H1 (cell line): ENCODE measurements at regions not wholly inside any gene's neighbourhood (a gene's known extent, or its start where the extent isn't known, plus 50 kb on each side); places are given as distances from the start of the nearest gene placed in this dataset.
"Not testable (repeated sequence)": the region's sequence is repeated elsewhere in the genome, so short reads cannot be mapped to it uniquely, and the experiment has no call there.

Experiments used
- CTCF ChIA-PET: fragments of 300-600 bp; sonication (Branson Sonifier 250); formaldehyde crosslinking; loops from one replicate; lab custom pipeline; 2021; ENCODE audit not compliant: partially characterized antibody; lab: Charles Lee
- POLR2A ChIA-PET: fragments of 300-600 bp; sonication (Branson Sonifier 250); formaldehyde crosslinking; loops from one replicate; lab custom pipeline; 2021; ENCODE audit warnings: inconsistent platforms; ENCODE audit not compliant: partially characterized antibody; lab: Charles Lee
- DNase-seq, 2 experiments: peaks; one replicate each; pipeline versions ENCODE4 v3.0.0 to v3.0.0-alpha.2; 2010 to 2022; ENCODE audit warnings: low spot score in 2 of 2, low read depth in 1 of 2, mixed read lengths in 1 of 2
- FAIRE-seq: peaks from 2 replicates; lab custom pipeline; 2011; peaks lifted over from hg19 to GRCh38; lab: Jason Lieb, UNC
- H2AFZ ChIP-seq: 2 replicates; pipeline ENCODE4 v1.8.1; 2012; ENCODE audit warnings: low read length, inconsistent platforms
- H2AK5ac ChIP-seq: 2 replicates; pipeline ENCODE4 v1.6.1; 2013; ENCODE audit warnings: low read depth, low read length
- H2BK120ac ChIP-seq: replicated peaks from 2 replicates; pipeline ENCODE3; 2013; ENCODE audit warnings: low read depth, low read length, inconsistent platforms
- H2BK12ac ChIP-seq: 2 replicates; pipeline ENCODE4 v1.6.1; 2013; ENCODE audit warnings: low read depth, low read length
- H2BK15ac ChIP-seq: 2 replicates; pipeline ENCODE4 v1.6.1; 2013; ENCODE audit warnings: low read length
- H2BK20ac ChIP-seq: 2 replicates; pipeline ENCODE4 v1.6.1; 2013; ENCODE audit warnings: low read length
- H2BK5ac ChIP-seq: 2 replicates; pipeline ENCODE4 v1.6.1; 2013; ENCODE audit warnings: low read depth, low read length
- H3K14ac ChIP-seq: 2 replicates; pipeline ENCODE4 v1.6.1; 2013; ENCODE audit warnings: inconsistent platforms; ENCODE audit not compliant: insufficient read length
- H3K18ac ChIP-seq: 2 replicates; pipeline ENCODE4 v1.6.1; 2013; ENCODE audit warnings: low read length; ENCODE audit errors: extremely low read depth
- H3K23ac ChIP-seq: 2 replicates; pipeline ENCODE4 v1.6.1; 2013; ENCODE audit warnings: inconsistent platforms; ENCODE audit not compliant: insufficient read length
- H3K23me2 ChIP-seq: 2 replicates; pipeline ENCODE4 v1.6.1; 2013; ENCODE audit warnings: low read depth, low read length
- H3K27ac ChIP-seq: 2 replicates; pipeline ENCODE4 v1.6.1; 2011; ENCODE audit warnings: low read depth, low read length, inconsistent platforms
- H3K27me3 ChIP-seq, 4 experiments: replicated peaks in 1 of 4; 1 replicate in 1 of 4; 2 replicates in 3 of 4; pipeline versions ENCODE4 v1.6.1 to v1.8.1; 2011 to 2013; ENCODE audit warnings: low read length in 3 of 4, mild to moderate bottlenecking in 3 of 4, inconsistent platforms in 2 of 4, mixed read lengths in 2 of 4, moderate library complexity in 1 of 4; ENCODE audit not compliant: control insufficient read depth in 3 of 4, insufficient read depth in 3 of 4; ENCODE audit errors: extremely low read depth in 1 of 4
- H3K36me3 ChIP-seq, 4 experiments: 2 replicates each; pipeline versions ENCODE4 v1.6.1 to v1.8.1; 2011 to 2013; ENCODE audit warnings: mild to moderate bottlenecking in 4 of 4, low read length in 3 of 4, moderate library complexity in 2 of 4, control low read depth in 1 of 4, inconsistent platforms in 1 of 4; ENCODE audit not compliant: insufficient read depth in 4 of 4, control insufficient read depth in 2 of 4
- H3K4ac ChIP-seq: replicated peaks from 2 replicates; pipeline ENCODE3; 2013; ENCODE audit warnings: low read length, low read depth, mixed read lengths, inconsistent platforms; ENCODE audit not compliant: insufficient read length
- H3K4me1 ChIP-seq, 4 experiments: replicated peaks in 1 of 4; 1 replicate in 1 of 4; 2 replicates in 3 of 4; pipeline versions ENCODE4 v1.6.1 to v1.8.1; 2011 to 2013; ENCODE audit warnings: low read length in 3 of 4, inconsistent platforms in 2 of 4, mixed read lengths in 1 of 4; ENCODE audit not compliant: insufficient read depth in 4 of 4, control insufficient read depth in 3 of 4
- H3K4me2 ChIP-seq, 2 experiments: 2 replicates each; pipeline versions ENCODE4 v1.6.1 to v1.8.1; 2011 to 2013; ENCODE audit warnings: low read depth in 2 of 2, low read length in 2 of 2, control low read depth in 1 of 2, inconsistent platforms in 1 of 2, mild to moderate bottlenecking in 1 of 2; ENCODE audit not compliant: insufficient read depth in 1 of 2
- H3K4me3 ChIP-seq, 4 experiments: fragments of 200-600, 300-600 bp in 1 of 4; sonication (generic), shearing (Covaris generic), sonication (Bioruptor Twin) in 1 of 4; 2 replicates each; pipeline versions ENCODE4 v1.5.1 to v1.8.1; 2011 to 2016; ENCODE audit warnings: low read length in 4 of 4, low read depth in 3 of 4, control low read depth in 2 of 4, inconsistent platforms in 2 of 4, mild to moderate bottlenecking in 2 of 4, mixed read lengths in 1 of 4, moderate library complexity in 1 of 4; ENCODE audit not compliant: insufficient read depth in 2 of 4; ENCODE audit errors: extremely low read depth in 1 of 4
- H3K56ac ChIP-seq: replicated peaks from 2 replicates; pipeline ENCODE3; 2013; ENCODE audit warnings: low read depth, mild to moderate bottlenecking, mixed read lengths, low read length, inconsistent platforms; ENCODE audit not compliant: insufficient read length
- H3K79me1 ChIP-seq: 2 replicates; pipeline ENCODE4 v1.6.1; 2013; ENCODE audit warnings: low read depth, low read length, control low read depth
- H3K79me2 ChIP-seq, 2 experiments: 2 replicates each; pipeline versions ENCODE4 v1.6.1 to v1.8.1; 2012 to 2013; ENCODE audit warnings: low read length in 2 of 2, mild to moderate bottlenecking in 2 of 2, inconsistent platforms in 1 of 2; ENCODE audit not compliant: insufficient read depth in 2 of 2, control insufficient read depth in 1 of 2
- H3K9ac ChIP-seq, 4 experiments: replicated peaks in 1 of 4; 1 replicate in 1 of 4; 2 replicates in 3 of 4; pipeline versions ENCODE4 v1.6.1 to v1.8.1; 2011 to 2013; ENCODE audit warnings: low read depth in 3 of 4, low read length in 3 of 4, control low read depth in 2 of 4, mild to moderate bottlenecking in 2 of 4, moderate library complexity in 2 of 4, inconsistent platforms in 1 of 4; ENCODE audit errors: extremely low read depth in 1 of 4
- H3K9me3 ChIP-seq, 2 experiments: 2 replicates each; pipeline versions ENCODE4 v1.6.1 to v1.8.1; 2012 to 2013; ENCODE audit warnings: mild to moderate bottlenecking in 2 of 2, moderate library complexity in 2 of 2, control low read depth in 1 of 2, inconsistent platforms in 1 of 2, low read depth in 1 of 2, low read length in 1 of 2, mixed read lengths in 1 of 2; ENCODE audit not compliant: insufficient read depth in 2 of 2
- H4K20me1 ChIP-seq, 2 experiments: replicated peaks in 1 of 2; 2 replicates each; pipeline versions ENCODE3 to v1.8.1; 2011 to 2013; ENCODE audit warnings: inconsistent platforms in 2 of 2, low read length in 2 of 2, mild to moderate bottlenecking in 1 of 2; ENCODE audit not compliant: insufficient read depth in 2 of 2, control insufficient read depth in 1 of 2
- H4K5ac ChIP-seq: 2 replicates; pipeline ENCODE4 v1.6.1; 2013; ENCODE audit warnings: low read length, low read depth, mixed read lengths, inconsistent platforms; ENCODE audit not compliant: insufficient read length
- H4K8ac ChIP-seq: 2 replicates; pipeline ENCODE4 v1.8.0; 2013; ENCODE audit warnings: mild to moderate bottlenecking, moderate library complexity, low read length, inconsistent platforms; ENCODE audit not compliant: insufficient read depth; ENCODE audit errors: extremely low read depth
- H4K91ac ChIP-seq: replicated peaks from 2 replicates; pipeline ENCODE3; 2013; ENCODE audit warnings: low read length, mixed read lengths, inconsistent platforms; ENCODE audit not compliant: insufficient read length
- WGBS, 2 experiments: shearing (Covaris generic) in 1 of 2; methylation state at CpG; one replicate each; pipeline versions ENCODE4 v1.1.6 to v1.1.7; 2013 to 2015; ENCODE audit warnings: low lambda C conversion rate in 2 of 2, mixed read lengths in 2 of 2, inconsistent platforms in 1 of 2, low coverage in 1 of 2, missing lambda C conversion rate in 1 of 2; ENCODE audit not compliant: insufficient replicate concordance in 2 of 2, insufficient coverage in 1 of 2, insufficient read length in 1 of 2; ENCODE audit errors: extremely low coverage in 1 of 2, missing lambda C conversion rate in 1 of 2; 5-methylcytosine and 5-hydroxymethylcytosine counted together

DNA sequence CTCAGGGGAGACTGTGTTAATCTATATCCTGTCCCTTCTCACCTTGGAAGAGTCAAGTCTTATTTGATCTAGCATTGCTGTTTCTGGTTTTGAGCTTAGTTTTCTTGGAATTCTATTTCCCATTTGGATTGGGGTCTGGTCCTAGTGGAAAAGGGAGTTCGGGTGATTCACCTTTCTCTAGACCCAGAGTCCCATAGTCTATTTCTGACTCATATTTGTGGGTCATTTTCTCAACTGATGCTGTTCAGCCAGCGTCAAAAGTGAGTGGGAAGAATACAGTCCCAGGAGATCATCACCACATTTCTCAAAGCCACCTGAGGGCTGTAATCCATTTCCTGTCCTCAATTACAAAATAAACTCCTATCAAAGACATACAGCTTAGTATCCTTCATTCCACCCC is 190.6 kb downstream of the LIPI start:
- H3K9me3 ChIP-seq, result peaks cover 0 to 19% of the 10 kb centered on the region in 2 experiments; a peak in 2 of 4 replicates
- H3K18ac ChIP-seq, H3K23me2 ChIP-seq, H2BK20ac ChIP-seq, H4K5ac ChIP-seq, H3K56ac ChIP-seq, H2BK5ac ChIP-seq, POLR2A ChIA-PET, H3K4me1 ChIP-seq, H3K9ac ChIP-seq, H2AK5ac ChIP-seq, FAIRE-seq, H2BK12ac ChIP-seq, H3K79me2 ChIP-seq, H4K91ac ChIP-seq, H4K8ac ChIP-seq, H3K23ac ChIP-seq, H4K20me1 ChIP-seq, H2BK15ac ChIP-seq, H3K36me3 ChIP-seq, H2BK120ac ChIP-seq, H3K79me1 ChIP-seq, H3K4me3 ChIP-seq, H3K4me2 ChIP-seq, H3K27ac ChIP-seq, H2AFZ ChIP-seq, H3K27me3 ChIP-seq, DNase-seq, H3K14ac ChIP-seq, H3K4ac ChIP-seq: not testable (repeated sequence)
- 93% methylated on average over 2 of the region's 2 CpGs; no CpG with 5 or more reads in 1 of the 2 experiments for WGBS, 2 experiments
- CTCF ChIA-PET, result interaction anchor here (0.6 kb wide), 1 partner anchor 1531 kb away, joined by 3 read pairs; no protein-coding TSS in a partner anchor

DNA sequence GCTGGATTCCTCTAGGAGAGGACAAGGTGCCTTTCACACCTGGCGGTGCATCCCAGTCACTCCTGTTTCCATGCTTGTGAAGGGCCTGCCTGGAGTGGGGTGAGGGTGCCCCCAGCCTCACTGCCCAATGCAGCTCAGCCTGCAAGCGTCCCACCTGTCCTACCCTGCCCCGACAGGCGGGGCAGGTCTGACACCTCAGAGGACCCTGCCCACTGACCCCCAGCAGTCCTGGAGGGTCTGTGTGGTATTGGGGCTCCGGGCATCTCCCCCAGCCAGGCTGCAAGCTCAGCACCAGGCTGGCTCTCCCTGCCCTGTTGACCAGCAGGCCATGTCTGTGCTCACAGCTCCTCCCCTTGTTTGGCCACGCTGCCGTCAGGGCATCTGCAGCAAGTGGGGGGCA is 194.9 kb downstream of the LIPI start:
- H3K14ac ChIP-seq, H3K4me3 ChIP-seq, H3K4me2 ChIP-seq, H2BK15ac ChIP-seq, POLR2A ChIA-PET, H2AK5ac ChIP-seq, H3K4me1 ChIP-seq, H2BK5ac ChIP-seq, FAIRE-seq, H3K79me2 ChIP-seq, H3K4ac ChIP-seq, H3K27me3 ChIP-seq, H4K20me1 ChIP-seq, H3K18ac ChIP-seq, H3K23ac ChIP-seq, H3K9ac ChIP-seq, H4K5ac ChIP-seq, H3K36me3 ChIP-seq, H2BK120ac ChIP-seq, H4K91ac ChIP-seq, H2AFZ ChIP-seq, CTCF ChIA-PET, H3K79me1 ChIP-seq, DNase-seq, H3K56ac ChIP-seq, H3K23me2 ChIP-seq, H3K27ac ChIP-seq, H2BK12ac ChIP-seq, H2BK20ac ChIP-seq, H4K8ac ChIP-seq: not testable (repeated sequence)
- 94% methylated on average over 5 of the region's 7 CpGs; no CpG with 5 or more reads in 1 of the 2 experiments for WGBS, 2 experiments
- peaks cover 10 to 56% of the 10 kb centered on the region in 2 experiments; a peak in 3 of 4 replicates for H3K9me3 ChIP-seq
